ENCODE measurements at regions not wholly inside any gene's neighbourhood (a gene's known extent, or its start where the extent isn't known, plus 50 kb on each side); places are given as distances from the start of the nearest gene placed in this dataset.

DNA sequence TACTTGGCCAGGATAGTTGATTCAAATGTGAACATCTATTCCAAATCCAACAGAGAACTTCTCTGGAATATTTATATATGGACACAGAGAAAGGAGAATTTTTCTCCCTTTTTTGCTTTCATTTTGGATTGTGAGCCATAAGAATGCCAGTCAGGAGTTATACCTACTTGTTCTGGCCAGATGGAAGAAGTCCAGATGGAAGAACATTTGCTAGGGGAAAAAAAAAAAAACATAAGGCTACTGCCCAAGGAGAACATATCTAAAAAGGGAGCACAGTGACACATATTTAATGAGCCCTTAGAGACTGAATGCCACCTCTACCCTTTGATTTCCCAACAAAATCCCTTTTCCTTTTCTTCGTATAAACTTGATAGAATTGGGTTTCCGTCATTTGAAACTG lies 61.7 kb upstream of the PPP2R2B start:
- Histone ChIP-seq H3K36me3 (ENCODE audit: control insufficient read depth, insufficient read depth, low read length) (no peaks in the 10 kb centered on the region), H3K4me1 (ENCODE audit: control insufficient read depth, insufficient read depth, low read length, poor library complexity, severe bottlenecking) (no peaks in the 10 kb centered on the region), H3K27ac (ENCODE audit: low read depth, low read length, severe bottlenecking) (no peak overlapping the region), H3K4me3 (ENCODE audit: extremely low read depth, insufficient read depth, low read length, poor library complexity, severe bottlenecking) (no peak overlapping the region), H3K9me3 (ENCODE audit: control insufficient read depth, low read length) (no peaks in the 10 kb centered on the region)
- WGBS, 2 experiments (ENCODE audit: insufficient coverage in 2 of 2): 77 to 100% methylated on average over 2 of the region's 2 CpGs

DNA sequence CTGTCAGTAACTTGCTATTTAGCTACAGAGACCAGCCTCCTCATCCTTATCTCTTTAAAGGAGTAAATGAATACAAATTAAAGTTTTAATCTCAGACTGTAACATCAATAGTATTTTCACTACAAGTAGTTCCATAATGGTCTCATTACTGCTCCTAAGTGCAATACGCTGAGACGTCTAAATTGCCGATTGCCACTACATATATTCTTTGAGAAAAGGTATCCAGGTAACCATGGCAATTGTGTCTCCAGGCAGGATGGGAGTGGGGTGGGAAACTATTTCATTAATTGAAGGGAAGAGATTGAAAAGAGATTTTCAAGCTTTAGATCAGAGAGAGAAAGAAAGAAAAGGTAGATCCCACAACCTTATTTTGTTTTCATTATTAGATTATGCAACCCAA lies 65.5 kb upstream of the PPP2R2B start:
- Histone ChIP-seq H3K4me1 (ENCODE audit: control insufficient read depth, insufficient read depth, low read length, poor library complexity, severe bottlenecking) (no peaks in the 10 kb centered on the region), H3K4me3 (ENCODE audit: extremely low read depth, insufficient read depth, low read length, poor library complexity, severe bottlenecking) (no peak overlapping the region), H3K36me3 (ENCODE audit: control insufficient read depth, insufficient read depth, low read length) (no peaks in the 10 kb centered on the region), H3K27ac (ENCODE audit: low read depth, low read length, severe bottlenecking) (no peak overlapping the region), H3K9me3 (ENCODE audit: control insufficient read depth, low read length) (no peaks in the 10 kb centered on the region)
- 93% methylated on average over 3 of the region's 3 CpGs; no CpG with 5 or more reads in 1 of the 2 experiments for WGBS, 2 experiments (ENCODE audit: insufficient coverage in 2 of 2)

DNA sequence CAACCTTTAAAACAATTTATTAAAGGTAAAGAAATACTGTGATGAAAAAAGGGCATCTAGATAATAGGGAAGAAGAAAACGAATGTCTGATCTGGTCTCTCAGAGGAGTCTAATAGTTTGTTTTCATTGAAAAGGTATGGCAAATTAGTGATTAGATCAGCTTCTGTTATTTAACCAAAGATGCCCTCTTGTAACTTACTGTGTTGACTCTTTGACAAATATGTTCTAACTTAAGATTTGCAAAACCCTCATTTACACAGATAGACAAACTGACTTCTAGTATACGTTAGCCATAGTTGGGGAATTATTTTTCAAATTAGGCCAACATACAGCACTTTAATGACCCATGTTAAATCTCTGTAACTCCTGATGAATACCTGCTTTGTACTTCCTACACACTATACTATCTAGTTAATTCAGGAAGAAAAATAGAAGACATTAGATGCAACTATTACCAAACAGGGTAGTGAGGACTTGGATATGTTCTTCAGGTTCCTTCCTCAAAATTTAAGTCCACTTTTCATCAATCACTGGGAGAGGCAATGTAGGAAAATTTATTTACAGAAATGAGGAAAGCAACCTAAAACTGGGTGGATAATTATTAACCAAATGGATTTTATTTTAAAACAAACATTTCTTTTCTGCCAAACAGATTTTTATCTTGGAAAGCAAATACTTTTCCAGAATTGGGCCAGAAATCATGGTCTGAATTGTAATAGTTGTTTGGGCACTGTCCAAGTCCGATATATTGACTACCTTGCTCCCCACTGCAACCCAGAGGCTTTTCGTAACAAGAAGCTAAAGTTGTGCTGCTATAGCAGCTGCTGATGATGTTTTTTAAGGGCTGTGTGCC lies 66.4 kb upstream of the PPP2R2B start:
- Histone ChIP-seq H3K9me3 (ENCODE audit: control insufficient read depth, low read length) (no peaks in the 10 kb centered on the region), H3K27ac (ENCODE audit: low read depth, low read length, severe bottlenecking) (no peak overlapping the region), H3K4me3 (ENCODE audit: extremely low read depth, insufficient read depth, low read length, poor library complexity, severe bottlenecking) (no peak overlapping the region), H3K36me3 (ENCODE audit: control insufficient read depth, insufficient read depth, low read length) (no peaks in the 10 kb centered on the region), H3K4me1 (ENCODE audit: control insufficient read depth, insufficient read depth, low read length, poor library complexity, severe bottlenecking) (no peaks in the 10 kb centered on the region)
- WGBS, 2 experiments (ENCODE audit: insufficient coverage in 2 of 2): no CpG with 5 or more reads among the region's 4 CpGs

DNA sequence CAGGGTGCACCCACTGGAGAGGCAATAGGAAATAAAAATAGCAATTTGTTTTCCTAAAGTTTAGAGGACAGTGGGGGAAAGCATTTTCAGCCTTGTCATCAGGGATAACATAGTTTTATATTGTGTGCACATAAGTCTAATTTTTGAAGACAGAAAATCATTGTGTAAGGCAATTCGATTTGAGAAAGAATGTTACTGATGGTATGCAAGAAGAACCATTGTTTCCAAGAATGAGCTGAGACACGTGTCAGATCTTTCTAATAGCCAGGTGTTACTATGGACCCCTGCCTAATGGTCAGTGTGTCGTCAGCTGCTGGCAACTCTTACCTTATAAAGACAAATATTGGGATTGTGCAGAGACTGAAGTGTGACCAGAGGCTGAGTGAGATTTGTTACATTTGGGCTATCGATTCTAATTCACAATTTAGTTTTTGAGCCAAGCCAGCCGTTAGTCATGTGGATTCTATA lies 67.1 kb upstream of the PPP2R2B start:
- H3K36me3 ChIP-seq (ENCODE audit: control insufficient read depth, insufficient read depth, low read length): no peaks in the 10 kb centered on the region
- H3K4me1 ChIP-seq (ENCODE audit: control insufficient read depth, insufficient read depth, low read length, poor library complexity, severe bottlenecking): no peaks in the 10 kb centered on the region
- no peak overlapping the region for H3K27ac ChIP-seq (ENCODE audit: low read depth, low read length, severe bottlenecking)
- no peak overlapping the region for H3K4me3 ChIP-seq (ENCODE audit: extremely low read depth, insufficient read depth, low read length, poor library complexity, severe bottlenecking)
- WGBS, 2 experiments (ENCODE audit: insufficient coverage in 2 of 2): 76 to 96% methylated on average over 2 to 3 of the region's 5 CpGs
- H3K9me3 ChIP-seq (ENCODE audit: control insufficient read depth, low read length): no peaks in the 10 kb centered on the region

DNA sequence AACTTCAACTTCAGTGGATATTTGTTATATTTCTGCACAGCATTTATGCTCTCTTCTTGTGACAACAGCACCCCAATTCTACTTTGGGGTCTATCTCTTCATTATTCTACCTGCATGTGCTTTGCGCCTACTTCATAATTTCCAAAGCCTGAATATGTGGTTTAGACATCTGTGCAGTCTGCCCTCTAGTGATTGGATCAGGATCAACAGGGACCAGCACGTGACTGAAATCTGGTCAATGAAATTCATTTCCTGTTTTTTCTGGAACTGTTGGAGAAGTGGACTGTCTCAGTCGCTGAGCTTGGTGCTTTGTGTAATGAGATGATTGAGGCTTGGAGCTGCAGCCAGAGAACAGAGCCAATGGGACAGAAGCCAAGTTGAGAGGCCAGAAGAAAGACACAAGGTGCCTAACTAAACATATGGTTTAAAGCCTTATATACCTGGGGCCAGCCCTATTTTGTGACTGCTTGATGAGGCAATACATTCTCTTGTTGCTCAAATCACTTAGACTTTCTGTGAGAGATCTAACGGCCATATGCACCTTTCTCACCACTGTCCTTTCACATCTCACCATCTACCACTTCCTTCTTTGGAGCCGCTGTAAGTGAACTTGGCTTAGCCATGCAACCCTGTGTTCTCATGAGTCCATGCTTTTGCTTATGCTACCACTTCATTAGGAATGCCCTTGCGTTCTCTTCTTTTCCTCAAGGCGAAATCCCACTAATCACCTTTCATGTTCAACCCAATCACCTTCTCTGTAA lies 68.8 kb upstream of the PPP2R2B start:
- Histone ChIP-seq H3K4me3 (ENCODE audit: extremely low read depth, insufficient read depth, low read length, poor library complexity, severe bottlenecking) (no peak overlapping the region), H3K27ac (ENCODE audit: low read depth, low read length, severe bottlenecking) (no peak overlapping the region), H3K4me1 (ENCODE audit: control insufficient read depth, insufficient read depth, low read length, poor library complexity, severe bottlenecking) (no peaks in the 10 kb centered on the region), H3K9me3 (ENCODE audit: control insufficient read depth, low read length) (no peaks in the 10 kb centered on the region), H3K36me3 (ENCODE audit: control insufficient read depth, insufficient read depth, low read length) (no peaks in the 10 kb centered on the region)
- WGBS, 2 experiments (ENCODE audit: insufficient coverage in 2 of 2): 71 to 79% methylated on average over 4 to 5 of the region's 7 CpGs

DNA sequence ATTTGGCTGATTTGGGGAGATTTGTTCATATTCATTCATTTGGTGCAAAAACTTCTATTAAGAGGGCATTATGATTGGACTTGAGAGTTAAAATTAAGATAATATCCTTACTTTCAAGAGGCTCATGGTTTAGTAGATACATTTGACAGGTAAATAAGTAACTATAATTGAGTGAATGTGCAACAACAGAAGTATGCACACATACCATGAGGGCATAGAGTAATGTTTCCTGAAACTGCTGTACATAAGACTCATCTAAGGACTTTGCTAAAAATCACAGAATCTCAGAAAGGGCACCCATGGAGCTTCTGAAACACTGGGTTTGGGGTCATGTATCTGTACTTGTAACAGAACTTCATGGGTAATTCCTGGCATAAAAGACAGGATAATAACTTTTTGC lies 70.1 kb upstream of the PPP2R2B start:
- Histone ChIP-seq H3K4me3 (ENCODE audit: extremely low read depth, insufficient read depth, low read length, poor library complexity, severe bottlenecking) (no peak overlapping the region), H3K36me3 (ENCODE audit: control insufficient read depth, insufficient read depth, low read length) (no peaks in the 10 kb centered on the region), H3K27ac (ENCODE audit: low read depth, low read length, severe bottlenecking) (no peak overlapping the region), H3K9me3 (ENCODE audit: control insufficient read depth, low read length) (no peaks in the 10 kb centered on the region), H3K4me1 (ENCODE audit: control insufficient read depth, insufficient read depth, low read length, poor library complexity, severe bottlenecking) (no peaks in the 10 kb centered on the region)

DNA sequence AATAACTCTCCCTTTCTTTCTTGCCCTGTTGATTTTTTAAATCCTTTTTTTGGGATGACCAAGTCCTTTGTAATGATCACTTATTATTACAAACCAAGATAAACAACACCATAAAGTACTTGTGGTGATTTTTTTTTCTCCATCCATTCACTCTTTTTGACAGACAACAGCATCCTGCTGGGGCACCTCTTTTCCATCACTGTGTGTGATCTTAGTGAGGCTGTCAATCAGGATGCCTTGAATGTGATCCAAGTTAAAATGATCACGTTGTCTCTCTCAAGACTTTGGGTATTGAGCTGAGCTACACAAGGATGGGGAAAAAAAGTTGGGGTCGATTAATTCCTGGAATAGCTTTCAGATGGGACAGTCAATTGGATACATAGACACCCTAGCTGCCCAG lies 73.6 kb upstream of the PPP2R2B start:
- Histone ChIP-seq H3K4me3 (ENCODE audit: extremely low read depth, insufficient read depth, low read length, poor library complexity, severe bottlenecking) (no peak overlapping the region), H3K4me1 (ENCODE audit: control insufficient read depth, insufficient read depth, low read length, poor library complexity, severe bottlenecking) (no peaks in the 10 kb centered on the region), H3K27ac (ENCODE audit: low read depth, low read length, severe bottlenecking) (no peak overlapping the region), H3K9me3 (ENCODE audit: control insufficient read depth, low read length) (no peaks in the 10 kb centered on the region), H3K36me3 (ENCODE audit: control insufficient read depth, insufficient read depth, low read length) (no peaks in the 10 kb centered on the region)
- WGBS, 2 experiments (ENCODE audit: insufficient coverage in 2 of 2): 52 to 100% methylated on average over 1 to 2 of the region's 2 CpGs

DNA sequence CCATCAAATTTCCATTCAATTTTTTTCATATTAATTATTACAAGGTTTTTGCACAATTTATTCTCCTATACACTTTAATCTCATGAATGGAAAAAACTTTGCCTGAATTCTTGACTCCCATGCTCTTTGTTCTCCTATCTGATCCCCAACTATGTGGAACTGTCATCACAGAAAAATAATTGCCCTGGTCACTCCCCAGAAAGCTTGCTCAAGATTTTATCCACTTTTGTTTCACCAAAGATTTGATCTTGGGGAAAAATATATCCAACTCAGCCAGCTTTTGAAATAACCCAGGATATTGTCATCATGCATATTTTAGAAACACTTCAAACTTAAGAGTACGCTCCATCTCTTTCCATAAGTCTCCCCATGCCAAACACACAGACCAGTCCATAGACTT lies 77.7 kb upstream of the PPP2R2B start:
- Histone ChIP-seq H3K9me3 (ENCODE audit: control insufficient read depth, low read length) (no peaks in the 10 kb centered on the region), H3K27ac (ENCODE audit: low read depth, low read length, severe bottlenecking) (no peak overlapping the region), H3K4me1 (ENCODE audit: control insufficient read depth, insufficient read depth, low read length, poor library complexity, severe bottlenecking) (no peaks in the 10 kb centered on the region), H3K36me3 (ENCODE audit: control insufficient read depth, insufficient read depth, low read length) (no peaks in the 10 kb centered on the region), H3K4me3 (ENCODE audit: extremely low read depth, insufficient read depth, low read length, poor library complexity, severe bottlenecking) (no peak overlapping the region)
- no CpG with 5 or more reads among the region's 1 CpG for WGBS, 2 experiments (ENCODE audit: insufficient coverage in 2 of 2)

DNA sequence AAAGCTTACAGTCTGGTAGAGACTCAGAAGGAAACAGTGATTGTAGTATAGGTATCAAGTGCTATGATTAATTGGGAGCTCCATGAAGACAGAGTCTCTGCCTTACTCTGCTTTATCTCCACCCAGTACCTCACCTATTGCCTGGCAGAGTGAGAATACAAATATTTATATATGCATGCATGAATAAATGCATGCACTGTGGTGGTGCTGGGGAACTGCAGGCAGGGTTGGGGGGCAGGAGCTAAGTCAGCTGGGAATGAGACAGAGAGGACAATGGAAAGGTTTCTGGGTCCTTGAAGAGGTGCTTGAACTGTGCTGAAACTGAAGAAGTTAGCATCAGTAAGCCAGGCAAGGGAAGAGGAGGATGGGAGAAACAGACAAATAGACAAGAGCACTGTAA lies 80.8 kb upstream of the PPP2R2B start:
- H3K4me1 ChIP-seq (ENCODE audit: control insufficient read depth, insufficient read depth, low read length, poor library complexity, severe bottlenecking): no peaks in the 10 kb centered on the region
- no peaks in the 10 kb centered on the region for H3K36me3 ChIP-seq (ENCODE audit: control insufficient read depth, insufficient read depth, low read length)
- no peak overlapping the region for H3K27ac ChIP-seq (ENCODE audit: low read depth, low read length, severe bottlenecking)
- H3K4me3 ChIP-seq (ENCODE audit: extremely low read depth, insufficient read depth, low read length, poor library complexity, severe bottlenecking): no peak overlapping the region
- H3K9me3 ChIP-seq (ENCODE audit: control insufficient read depth, low read length): no peaks in the 10 kb centered on the region

DNA sequence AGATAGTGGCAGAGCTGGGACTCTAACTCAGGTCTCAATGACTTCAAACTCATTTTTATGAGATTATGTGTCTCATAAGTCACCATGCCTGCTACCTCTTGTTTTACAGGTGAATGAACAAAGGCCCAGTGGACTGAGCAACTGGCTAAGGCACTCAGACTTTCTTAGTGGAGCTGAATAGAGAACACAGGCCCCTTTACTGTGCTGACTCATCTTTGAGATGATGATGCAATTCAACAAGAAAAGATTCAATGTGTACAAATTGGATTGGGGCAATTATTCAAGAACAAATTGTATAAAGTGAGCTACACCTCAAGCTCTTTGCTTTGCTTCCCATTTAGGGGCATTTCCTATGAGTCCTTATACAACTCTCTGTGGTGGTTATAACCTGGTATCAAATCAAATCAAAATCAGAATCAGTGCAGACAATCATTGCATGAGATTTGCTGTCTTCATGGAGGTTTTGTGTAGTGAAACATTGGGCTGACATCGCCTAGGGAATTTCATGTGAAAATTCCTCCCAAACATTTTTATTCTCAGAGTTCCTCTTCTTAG lies 84.3 kb upstream of the PPP2R2B start:
- no peak overlapping the region for H3K27ac ChIP-seq (ENCODE audit: low read depth, low read length, severe bottlenecking)
- WGBS, 2 experiments (ENCODE audit: insufficient coverage in 2 of 2): no CpG with 5 or more reads among the region's 1 CpG

More for the DNA sequence above, 84.3 kb upstream of the PPP2R2B start:
- Histone ChIP-seq H3K4me1 (ENCODE audit: control insufficient read depth, insufficient read depth, low read length, poor library complexity, severe bottlenecking) (no peaks in the 10 kb centered on the region), H3K4me3 (ENCODE audit: extremely low read depth, insufficient read depth, low read length, poor library complexity, severe bottlenecking) (no peak overlapping the region), H3K36me3 (ENCODE audit: control insufficient read depth, insufficient read depth, low read length) (no peaks in the 10 kb centered on the region), H3K9me3 (ENCODE audit: control insufficient read depth, low read length) (no peaks in the 10 kb centered on the region)

All from mesodermal cell (in vitro differentiated cells).